ENCODE measurements at regions not wholly inside any gene's neighbourhood (a gene's known extent, or its start where the extent isn't known, plus 50 kb on each side); places are given as distances from the start of the nearest gene placed in this dataset.

DNA sequence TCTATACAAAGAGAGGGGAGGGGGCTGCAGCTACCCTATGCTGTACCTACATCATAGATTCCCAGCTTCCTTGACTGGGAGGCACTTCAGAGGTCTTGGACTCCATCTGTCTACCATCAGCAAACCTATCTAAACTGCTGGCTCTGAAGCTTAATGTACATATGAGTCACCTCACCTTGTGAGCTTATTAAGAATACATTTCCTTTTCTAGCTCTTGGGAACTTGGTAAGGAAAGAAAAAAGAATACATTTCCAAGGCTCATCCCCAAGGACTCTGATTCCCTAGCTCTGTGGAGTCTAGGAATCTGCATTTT lies 50.0 kb upstream of the PRELP start:
- H3K4me3 ChIP-seq (replicated peaks in 1 of 2; ENCODE audit: low read depth in 1 of 2, low read length in 2 of 2), result no peak overlapping the region
- H3K4me2 ChIP-seq (ENCODE audit: low read length), result no peak overlapping the region
- ATAC-seq, result no peak
- no peaks in the 10 kb centered on the region for H3K36me3 ChIP-seq (ENCODE audit: control insufficient read depth in 1 of 2, insufficient read depth in 2 of 2, low read length in 2 of 2)
- no peaks in the 10 kb centered on the region for H3K9me2 ChIP-seq (ENCODE audit: insufficient read depth)
- no TSS peak for BruUV-seq (replicated peaks)
- H3K27me3 ChIP-seq (ENCODE audit: insufficient read depth, low read length), result peaks cover 61% of the 10 kb centered on the region
- H4K20me1 ChIP-seq (ENCODE audit: insufficient read depth), result no peaks in the 10 kb centered on the region
- intact Hi-C loops (cut with micrococcal nuclease), result no loop called here
- no peaks in the 10 kb centered on the region for H3K79me2 ChIP-seq (ENCODE audit: insufficient read depth, low read length)
- no peaks in the 10 kb centered on the region for H3K9me3 ChIP-seq (ENCODE audit: control insufficient read depth in 1 of 2, insufficient read depth in 1 of 2, low read depth in 1 of 2, low read length in 2 of 2)
- no peak overlapping the region for H2AFZ ChIP-seq (ENCODE audit: low read depth, low read length, poor library complexity, severe bottlenecking)
- POLR2A ChIA-PET, result no interaction called here
- TF ChIP-seq TCF7L2 (IDR thresholded peaks at IDR 0.05; ENCODE audit: borderline replicate concordance, extremely low read depth, insufficient read depth, insufficient read length) (no peak), ELF1 (IDR thresholded peaks at IDR 0.05; ENCODE audit: borderline replicate concordance, low read depth) (no peak), ZFX (IDR thresholded peaks at IDR 0.05) (no peak), RAD21 (IDR thresholded peaks at IDR 0.05; ENCODE audit: low read depth) (no peak), JUND (IDR thresholded peaks at IDR 0.05) (no peak), SP1 (IDR thresholded peaks at IDR 0.05; ENCODE audit: low read depth) (no peak)
- TF ChIP-seq, protein P1, sequence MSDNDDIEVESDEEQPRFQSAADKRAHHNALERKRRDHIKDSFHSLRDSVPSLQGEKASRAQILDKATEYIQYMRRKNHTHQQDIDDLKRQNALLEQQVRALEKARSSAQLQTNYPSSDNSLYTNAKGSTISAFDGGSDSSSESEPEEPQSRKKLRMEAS (IDR thresholded peaks at IDR 0.05), result no peak
- DNase-seq (ENCODE audit: low read depth, low spot score), result no peak
- no peak overlapping the region for H3K9ac ChIP-seq (ENCODE audit: low read length)
- CTCF ChIA-PET, result no interaction called here
- no peak overlapping the region for H3K27ac ChIP-seq (ENCODE audit: low read depth, low read length)
- no peaks in the 10 kb centered on the region for H3K4me1 ChIP-seq (ENCODE audit: control insufficient read depth in 1 of 2, insufficient read depth in 2 of 2, low read length in 2 of 2)
- RAD21 ChIA-PET (ENCODE audit: low non-redundant PET in 1 of 2, low total read pairs in 2 of 2, uncharacterized antibody in 2 of 2, unreplicated experiment in 2 of 2), result no interaction called here

Measured in HCT116 (cell line).